B cell (primary cell): ENCODE measurements at regions not wholly inside any gene's neighbourhood (a gene's known extent, or its start where the extent isn't known, plus 50 kb on each side); places are given as distances from the start of the nearest gene placed in this dataset.

Experiments used
- CTCF ChIP-seq: fragments of 200-600 bp; IDR thresholded peaks from one replicate; pipeline ENCODE4 v1.8.0; 2022; ENCODE audit warnings: antibody characterized with exemption, mild to moderate bottlenecking
- EZH2 ChIP-seq: IDR thresholded peaks from 2 replicates; pipeline ENCODE4 v1.6.1; 2012; ENCODE audit warnings: borderline replicate concordance, low read depth, mild to moderate bottlenecking, moderate library complexity, low read length; ENCODE audit not compliant: insufficient read depth, poor library complexity, severe bottlenecking

GRCh38 chr4:147349193-147349592 lies 131.7 kb upstream of the EDNRA start:
- TF ChIP-seq CTCF (no peak), EZH2 (no peak)
